ENCODE measurements at regions not wholly inside any gene's neighbourhood (a gene's known extent, or its start where the extent isn't known, plus 50 kb on each side); places are given as distances from the start of the nearest gene placed in this dataset.

GRCh38 chr5:143676802-143677201 is 135.2 kb upstream of the HMHB1 start:
- H3K9ac ChIP-seq (ENCODE audit: low read length) = no peak overlapping the region
- H3K79me2 ChIP-seq (ENCODE audit: low read length) = no peaks in the 10 kb centered on the region
- no peak overlapping the region for H3K27ac ChIP-seq (ENCODE audit: low read length)
- no peaks in the 10 kb centered on the region for H3K36me3 ChIP-seq (replicated peaks; ENCODE audit: low read depth, low read length)
- H3K4me3 ChIP-seq (ENCODE audit: low read length) = no peak overlapping the region
- no peak overlapping the region for H2AFZ ChIP-seq (ENCODE audit: low read depth, low read length)
- no peaks in the 10 kb centered on the region for H3K9me3 ChIP-seq (ENCODE audit: insufficient read depth, low read length)
- peaks cover 14% of the 10 kb centered on the region for H3K4me1 ChIP-seq (ENCODE audit: low read length)
- H3K4me2 ChIP-seq (ENCODE audit: low read length) = no peak overlapping the region
- TF ChIP-seq, protein P1, sequence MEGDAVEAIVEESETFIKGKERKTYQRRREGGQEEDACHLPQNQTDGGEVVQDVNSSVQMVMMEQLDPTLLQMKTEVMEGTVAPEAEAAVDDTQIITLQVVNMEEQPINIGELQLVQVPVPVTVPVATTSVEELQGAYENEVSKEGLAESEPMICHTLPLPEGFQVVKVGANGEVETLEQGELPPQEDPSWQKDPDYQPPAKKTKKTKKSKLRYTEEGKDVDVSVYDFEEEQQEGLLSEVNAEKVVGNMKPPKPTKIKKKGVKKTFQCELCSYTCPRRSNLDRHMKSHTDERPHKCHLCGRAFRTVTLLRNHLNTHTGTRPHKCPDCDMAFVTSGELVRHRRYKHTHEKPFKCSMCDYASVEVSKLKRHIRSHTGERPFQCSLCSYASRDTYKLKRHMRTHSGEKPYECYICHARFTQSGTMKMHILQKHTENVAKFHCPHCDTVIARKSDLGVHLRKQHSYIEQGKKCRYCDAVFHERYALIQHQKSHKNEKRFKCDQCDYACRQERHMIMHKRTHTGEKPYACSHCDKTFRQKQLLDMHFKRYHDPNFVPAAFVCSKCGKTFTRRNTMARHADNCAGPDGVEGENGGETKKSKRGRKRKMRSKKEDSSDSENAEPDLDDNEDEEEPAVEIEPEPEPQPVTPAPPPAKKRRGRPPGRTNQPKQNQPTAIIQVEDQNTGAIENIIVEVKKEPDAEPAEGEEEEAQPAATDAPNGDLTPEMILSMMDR (IDR thresholded peaks at IDR 0.05; ENCODE audit: low read depth, low read length) = no peak
- no peak for TF ChIP-seq EZH2phosphoT487 (IDR thresholded peaks at IDR 0.05; ENCODE audit: low read depth)
- no peaks in the 10 kb centered on the region for H3K27me3 ChIP-seq (ENCODE audit: low read depth, low read length)
- H4K20me1 ChIP-seq (ENCODE audit: insufficient read depth, low read length) = no peaks in the 10 kb centered on the region

GRCh38 chr5:143674469-143674786 is 137.5 kb upstream of the HMHB1 start:
- Histone ChIP-seq H3K4me3 (ENCODE audit: low read length) (no peak overlapping the region), H2AFZ (ENCODE audit: low read depth, low read length) (no peak overlapping the region), H3K4me1 (ENCODE audit: low read length) (peaks cover 14% of the 10 kb centered on the region), H3K27me3 (ENCODE audit: low read depth, low read length) (no peaks in the 10 kb centered on the region), H3K27ac (ENCODE audit: low read length) (no peak overlapping the region), H3K79me2 (ENCODE audit: low read length) (no peaks in the 10 kb centered on the region), H3K9ac (ENCODE audit: low read length) (no peak overlapping the region), H4K20me1 (ENCODE audit: insufficient read depth, low read length) (no peaks in the 10 kb centered on the region), H3K9me3 (ENCODE audit: insufficient read depth, low read length) (no peaks in the 10 kb centered on the region), H3K4me2 (ENCODE audit: low read length) (no peak overlapping the region), H3K36me3 (replicated peaks; ENCODE audit: low read depth, low read length) (no peaks in the 10 kb centered on the region)
- TF ChIP-seq, protein P1 (IDR thresholded peaks at IDR 0.05; ENCODE audit: low read depth, low read length) = no peak
- no peak for TF ChIP-seq EZH2phosphoT487 (IDR thresholded peaks at IDR 0.05; ENCODE audit: low read depth)

- TF ChIP-seq, protein P1 (IDR thresholded peaks at IDR 0.05; ENCODE audit: low read depth, low read length) = no peak
- no peak for TF ChIP-seq EZH2phosphoT487 (IDR thresholded peaks at IDR 0.05; ENCODE audit: low read depth)
- Histone ChIP-seq H3K9ac (ENCODE audit: low read length) (no peak overlapping the region), H3K36me3 (replicated peaks; ENCODE audit: low read depth, low read length) (no peaks in the 10 kb centered on the region), H3K79me2 (ENCODE audit: low read length) (no peaks in the 10 kb centered on the region), H3K4me2 (ENCODE audit: low read length) (no peak overlapping the region), H3K4me1 (ENCODE audit: low read length) (peaks cover 11% of the 10 kb centered on the region), H3K4me3 (ENCODE audit: low read length) (no peak overlapping the region), H4K20me1 (ENCODE audit: insufficient read depth, low read length) (no peaks in the 10 kb centered on the region), H2AFZ (ENCODE audit: low read depth, low read length) (no peak overlapping the region), H3K9me3 (ENCODE audit: insufficient read depth, low read length) (no peaks in the 10 kb centered on the region), H3K27me3 (ENCODE audit: low read depth, low read length) (no peaks in the 10 kb centered on the region), H3K27ac (ENCODE audit: low read length) (no peak overlapping the region)
These were observed 138.1 kb upstream of the HMHB1 start for GRCh38 chr5:143673676-143674468.

DNA sequence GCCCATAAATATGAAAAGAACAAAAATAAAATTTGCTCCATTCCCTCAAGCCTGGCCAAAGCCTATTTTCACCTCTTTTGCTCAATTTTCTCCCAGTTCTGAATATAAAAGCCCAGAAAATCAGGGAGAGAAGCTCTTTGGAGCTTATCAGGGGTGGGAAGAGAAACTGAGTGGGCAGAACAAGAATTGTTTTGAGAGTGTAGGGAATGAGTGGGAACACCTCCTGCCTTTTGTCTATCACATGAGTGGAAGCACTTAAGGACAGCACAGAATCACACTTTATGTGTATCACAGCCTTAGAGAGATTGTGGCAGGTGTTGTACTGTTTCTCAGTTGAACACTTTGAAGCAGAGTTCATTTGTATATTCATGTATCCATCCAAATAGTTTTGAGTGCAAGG is 139.2 kb upstream of the HMHB1 start:
- Histone ChIP-seq H4K20me1 (ENCODE audit: insufficient read depth, low read length) (no peaks in the 10 kb centered on the region), H3K9ac (ENCODE audit: low read length) (no peak overlapping the region), H3K4me3 (ENCODE audit: low read length) (no peak overlapping the region), H3K27ac (ENCODE audit: low read length) (no peak overlapping the region), H3K4me1 (ENCODE audit: low read length) (0 out of 2 replicates have a peak, but pooled peaks cover under 1% of the 10 kb centered on the region), H3K79me2 (ENCODE audit: low read length) (no peaks in the 10 kb centered on the region), H3K4me2 (ENCODE audit: low read length) (no peak overlapping the region), H3K36me3 (replicated peaks; ENCODE audit: low read depth, low read length) (no peaks in the 10 kb centered on the region), H3K27me3 (ENCODE audit: low read depth, low read length) (no peaks in the 10 kb centered on the region), H3K9me3 (ENCODE audit: insufficient read depth, low read length) (no peaks in the 10 kb centered on the region), H2AFZ (ENCODE audit: low read depth, low read length) (no peak overlapping the region)
- TF ChIP-seq EZH2phosphoT487 (IDR thresholded peaks at IDR 0.05; ENCODE audit: low read depth) = no peak
- TF ChIP-seq, protein P1 (IDR thresholded peaks at IDR 0.05; ENCODE audit: low read depth, low read length) = no peak
